CD4-positive, alpha-beta T cell (primary cell): ENCODE measurements at regions not wholly inside any gene's neighbourhood (a gene's known extent, or its start where the extent isn't known, plus 50 kb on each side); places are given as distances from the start of the nearest gene placed in this dataset.

Source experiments
- ATAC-seq: fragments of 200-7000 bp; cut with Tn5 transposase; one replicate; pipeline ENCODE4 v1.10.0; 2022; ENCODE audit warnings: mild to moderate bottlenecking; ENCODE audit not compliant: poor library complexity
- CTCF ChIA-PET: fragments of 350-600 bp; sonication (Branson Sonifier 250); formaldehyde crosslinking; loops from one replicate; lab custom pipeline; 2021; ENCODE audit warnings: antibody characterized with exemption, inconsistent platforms; lab: Charles Lee
- POLR2A ChIA-PET: fragments of 350-600 bp; sonication (Branson Sonifier 250); formaldehyde crosslinking; loops from one replicate; lab custom pipeline; 2021; ENCODE audit warnings: antibody characterized with exemption, inconsistent platforms; lab: Charles Lee
- DNase-seq, 14 experiments: peaks; one replicate each; pipeline ENCODE4 v3.0.0-alpha.2; 2013 to 2020; ENCODE audit warnings: mixed read lengths in 2 of 14
- H3K27ac ChIP-seq, 2 donors: one replicate each; pipeline versions ENCODE4 v1.5.1 to v1.7.0; 2013; ENCODE audit warnings: low read length in 2 of 2, low read depth in 1 of 2, mild to moderate bottlenecking in 1 of 2
- H3K27me3 ChIP-seq, 2 experiments: 1 replicate in 1 of 2; 2 replicates in 1 of 2; pipeline versions ENCODE4 v1.6.1 to v1.7.0; 2013; ENCODE audit warnings: low read length in 2 of 2, control low read depth in 1 of 2, mild to moderate bottlenecking in 1 of 2, moderate library complexity in 1 of 2; ENCODE audit not compliant: insufficient read depth in 2 of 2, control insufficient read depth in 1 of 2
- H3K36me3 ChIP-seq: one replicate; pipeline ENCODE4 v1.6.1; 2013; ENCODE audit warnings: low read length, control low read depth; ENCODE audit not compliant: insufficient read depth
- H3K4me1 ChIP-seq: one replicate; pipeline ENCODE4 v1.6.1; 2013; ENCODE audit warnings: low read length, control low read depth; ENCODE audit not compliant: insufficient read depth
- H3K4me3 ChIP-seq: one replicate; pipeline ENCODE4 v1.5.1; 2013; ENCODE audit warnings: mild to moderate bottlenecking, low read length, moderate library complexity
- H3K9me3 ChIP-seq, 2 experiments: 1 replicate in 1 of 2; 2 replicates in 1 of 2; pipeline versions ENCODE4 v1.6.1 to v1.7.0; 2013; ENCODE audit warnings: low read length in 2 of 2, mild to moderate bottlenecking in 2 of 2, control low read depth in 1 of 2, moderate library complexity in 1 of 2; ENCODE audit not compliant: control insufficient read depth in 1 of 2, insufficient read depth in 1 of 2
- H3K27ac Mint-ChIP-seq: one replicate; pipeline ENCODE4 v1.8.0; 2020; ENCODE audit warnings: mixed read lengths
- H3K27me3 Mint-ChIP-seq: one replicate; pipeline ENCODE4 v1.8.0; 2021; ENCODE audit warnings: mixed read lengths
- H3K36me3 Mint-ChIP-seq: one replicate; pipeline ENCODE4 v1.8.0; 2021; ENCODE audit warnings: low read depth, mixed read lengths
- H3K4me1 Mint-ChIP-seq: one replicate; pipeline ENCODE4 v1.8.0; 2021; ENCODE audit warnings: low read depth, mixed read lengths
- H3K4me3 Mint-ChIP-seq: one replicate; pipeline ENCODE4 v1.8.0; 2020; ENCODE audit warnings: mild to moderate bottlenecking, mixed read lengths
- H3K9me3 Mint-ChIP-seq: one replicate; pipeline ENCODE4 v1.8.0; 2020; ENCODE audit warnings: mixed read lengths
- CTCF ChIP-seq: fragments of 200-600 bp; IDR thresholded peaks from one replicate; pipeline ENCODE4 v1.8.0; 2022; ENCODE audit warnings: antibody characterized with exemption, mild to moderate bottlenecking
- intact Hi-C, 2 experiments: fragments of 100-400 bp; cut with DNase I in 1 of 2; cut with micrococcal nuclease in 1 of 2; formaldehyde crosslinking; loops; one replicate each; pipeline versions ENCODE4 v1.15.1 to v1.9.0; 2023 to 2025; cut with DNase I, micrococcal nuclease

- Mint-ChIP-seq H3K27ac (no peak overlapping the region), H3K4me1 (no peaks in the 10 kb centered on the region), H3K4me3 (no peak overlapping the region), H3K36me3 (no peaks in the 10 kb centered on the region), H3K27me3 (no peaks in the 10 kb centered on the region), H3K9me3 (no peaks in the 10 kb centered on the region)
- intact Hi-C loops, result no loop called here
- H3K4me1 ChIP-seq, result no peaks in the 10 kb centered on the region
- H3K36me3 ChIP-seq, result no peaks in the 10 kb centered on the region
- H3K27ac ChIP-seq, result no peak overlapping the region
- H3K9me3 ChIP-seq, result no peaks in the 10 kb centered on the region
- H3K27me3 ChIP-seq, result no peaks in the 10 kb centered on the region
- H3K4me3 ChIP-seq, result no peak overlapping the region
- ATAC-seq (no peak), DNase-seq (no peak)
- ChIA-PET POLR2A (no interaction called here), CTCF (no interaction called here)
- TF ChIP-seq CTCF, result no peak
Measured at GRCh38 chr4:24158031-24158430, 268.2 kb upstream of the PPARGC1A start.

- DNase-seq (no peak), ATAC-seq (no peak)
- ChIA-PET CTCF (no interaction called here), POLR2A (no interaction called here)
- Histone ChIP-seq H3K27me3 (no peaks in the 10 kb centered on the region), H3K27ac (no peak overlapping the region), H3K36me3 (no peaks in the 10 kb centered on the region), H3K4me3 (no peak overlapping the region), H3K4me1 (no peaks in the 10 kb centered on the region), H3K9me3 (no peaks in the 10 kb centered on the region)
- H3K4me3 Mint-ChIP-seq, result no peak overlapping the region
- H3K9me3 Mint-ChIP-seq, result no peaks in the 10 kb centered on the region
- no peaks in the 10 kb centered on the region for H3K4me1 Mint-ChIP-seq
- intact Hi-C loops, result no loop called here
- TF ChIP-seq CTCF, result no peak
- H3K27ac Mint-ChIP-seq, result no peak overlapping the region
- no peaks in the 10 kb centered on the region for H3K27me3 Mint-ChIP-seq
- no peaks in the 10 kb centered on the region for H3K36me3 Mint-ChIP-seq
Measured at GRCh38 chr4:24150034-24150433, 260.2 kb upstream of the PPARGC1A start.

- intact Hi-C loops, result no loop called here
- H3K4me3 Mint-ChIP-seq, result no peak overlapping the region
- CTCF ChIA-PET, result no interaction called here
Measured at GRCh38 chr4:24146127-24146526, 256.3 kb upstream of the PPARGC1A start.

More at GRCh38 chr4:24146127-24146526, 256.3 kb upstream of the PPARGC1A start:
- no peak for TF ChIP-seq CTCF
- Histone ChIP-seq H3K27me3 (no peaks in the 10 kb centered on the region), H3K4me1 (no peaks in the 10 kb centered on the region), H3K27ac (no peak overlapping the region), H3K4me3 (no peak overlapping the region), H3K9me3 (no peaks in the 10 kb centered on the region), H3K36me3 (no peaks in the 10 kb centered on the region)
- H3K27ac Mint-ChIP-seq, result no peak overlapping the region
- H3K9me3 Mint-ChIP-seq, result no peaks in the 10 kb centered on the region
- H3K4me1 Mint-ChIP-seq, result no peaks in the 10 kb centered on the region
- DNase-seq (no peak), ATAC-seq (no peak)
- H3K36me3 Mint-ChIP-seq, result no peaks in the 10 kb centered on the region
- no peaks in the 10 kb centered on the region for H3K27me3 Mint-ChIP-seq
- POLR2A ChIA-PET, result no interaction called here
